H9 (cell line): ENCODE measurements at regions not wholly inside any gene's neighbourhood (a gene's known extent, or its start where the extent isn't known, plus 50 kb on each side); places are given as distances from the start of the nearest gene placed in this dataset.

Experiments used
- DNase-seq: peaks from one replicate; pipeline ENCODE4 v3.0.0-alpha.2; 2017
- H2AFZ ChIP-seq: one replicate; pipeline ENCODE4 v1.6.1; 2013; ENCODE audit warnings: mild to moderate bottlenecking, low read length, control low read depth, moderate library complexity
- H2AK5ac ChIP-seq: 2 replicates; pipeline ENCODE4 v1.6.1; 2013; ENCODE audit warnings: low read length, control low read depth, mixed read lengths; ENCODE audit not compliant: insufficient read length
- H2BK120ac ChIP-seq: one replicate; pipeline ENCODE4 v1.6.1; 2013; ENCODE audit warnings: low read depth, mild to moderate bottlenecking, low read length, control low read depth, inconsistent platforms; ENCODE audit not compliant: poor library complexity, severe bottlenecking
- H2BK12ac ChIP-seq: 2 replicates; pipeline ENCODE4 v1.6.1; 2013; ENCODE audit warnings: low read length, control low read depth, mixed read lengths, low read depth; ENCODE audit not compliant: insufficient read length
- H2BK15ac ChIP-seq: 2 replicates; pipeline ENCODE4 v1.6.1; 2013; ENCODE audit warnings: low read depth, low read length, control low read depth
- H2BK20ac ChIP-seq: one replicate; pipeline ENCODE4 v1.6.1; 2013; ENCODE audit warnings: low read depth, mild to moderate bottlenecking, low read length, control low read depth, inconsistent platforms; ENCODE audit not compliant: poor library complexity, severe bottlenecking
- H2BK5ac ChIP-seq: 2 replicates; pipeline ENCODE4 v1.6.1; 2013; ENCODE audit warnings: low read length, control low read depth, mixed read lengths; ENCODE audit not compliant: insufficient read length
- H3K14ac ChIP-seq: 2 replicates; pipeline ENCODE4 v1.6.1; 2013; ENCODE audit warnings: low read length, control low read depth; ENCODE audit not compliant: insufficient read depth
- H3K18ac ChIP-seq: 2 replicates; pipeline ENCODE4 v1.6.1; 2013; ENCODE audit warnings: low read depth, mild to moderate bottlenecking, mixed read lengths, low read length, control low read depth; ENCODE audit not compliant: insufficient read length
- H3K23ac ChIP-seq: 2 replicates; pipeline ENCODE4 v1.6.1; 2013; ENCODE audit warnings: low read length, control low read depth, mixed read lengths, low read depth; ENCODE audit not compliant: insufficient read length
- H3K23me2 ChIP-seq: 2 replicates; pipeline ENCODE4 v1.6.1; 2013; ENCODE audit warnings: low read depth, mild to moderate bottlenecking, mixed read lengths, low read length, control low read depth; ENCODE audit not compliant: insufficient read length, poor library complexity, severe bottlenecking
- H3K27ac ChIP-seq: 2 replicates; pipeline ENCODE4 v1.5.1; 2013; ENCODE audit warnings: low read length, control low read depth, mixed read lengths, low read depth; ENCODE audit not compliant: insufficient read length
- H3K27me3 ChIP-seq: 2 replicates; pipeline ENCODE4 v1.6.1; 2013; ENCODE audit warnings: low read length, control low read depth, inconsistent platforms; ENCODE audit not compliant: insufficient read depth
- H3K4ac ChIP-seq: 2 replicates; pipeline ENCODE4 v1.6.1; 2013; ENCODE audit warnings: low read depth, mild to moderate bottlenecking, control low read depth, inconsistent platforms, low read length, moderate library complexity
- H3K4me1 ChIP-seq: 2 replicates; pipeline ENCODE4 v1.6.1; 2013; ENCODE audit warnings: low read length, control low read depth, inconsistent platforms; ENCODE audit not compliant: insufficient read depth
- H3K4me2 ChIP-seq: 2 replicates; pipeline ENCODE4 v1.6.1; 2013; ENCODE audit warnings: low read length, control low read depth, mixed read lengths; ENCODE audit not compliant: insufficient read length, insufficient read depth
- H3K56ac ChIP-seq: 2 replicates; pipeline ENCODE4 v1.6.1; 2013; ENCODE audit warnings: low read depth, mild to moderate bottlenecking, mixed read lengths, low read length, control low read depth; ENCODE audit not compliant: insufficient read length
- H3K79me1 ChIP-seq: 2 replicates; pipeline ENCODE4 v1.6.1; 2013; ENCODE audit warnings: low read depth, mild to moderate bottlenecking, moderate library complexity, low read length, control low read depth, inconsistent platforms; ENCODE audit not compliant: insufficient read depth, poor library complexity, severe bottlenecking
- H3K79me2 ChIP-seq: 2 replicates; pipeline ENCODE4 v1.6.1; 2013; ENCODE audit warnings: low read length, control low read depth, inconsistent platforms; ENCODE audit not compliant: insufficient read depth
- H3K9ac ChIP-seq: 2 replicates; pipeline ENCODE4 v1.6.1; 2013; ENCODE audit warnings: low read length, control low read depth, mixed read lengths; ENCODE audit not compliant: insufficient read length; ENCODE audit errors: extremely low read depth
- H3K9me3 ChIP-seq: one replicate; pipeline ENCODE4 v1.6.1; 2013; ENCODE audit warnings: low read depth, low read length, inconsistent platforms; ENCODE audit not compliant: control insufficient read depth
- H3T11ph ChIP-seq: one replicate; pipeline ENCODE4 v1.6.1; 2013; ENCODE audit warnings: mild to moderate bottlenecking, low read length, control low read depth, inconsistent platforms
- H4K20me1 ChIP-seq: one replicate; pipeline ENCODE4 v1.6.1; 2013; ENCODE audit not compliant: control insufficient read depth, insufficient read length, insufficient read depth
- H4K5ac ChIP-seq: 2 replicates; pipeline ENCODE4 v1.6.1; 2013; ENCODE audit warnings: low read depth, mild to moderate bottlenecking, mixed read lengths, low read length, control low read depth; ENCODE audit not compliant: insufficient read length
- H4K8ac ChIP-seq: replicated peaks from 2 replicates; pipeline ENCODE4 v1.6.1; 2013; ENCODE audit warnings: low read length, control low read depth, mixed read lengths, low read depth; ENCODE audit not compliant: insufficient read length
- H4K91ac ChIP-seq: 2 replicates; pipeline ENCODE4 v1.6.1; 2013; ENCODE audit warnings: low read depth, mild to moderate bottlenecking, moderate library complexity, mixed read lengths, low read length, control low read depth; ENCODE audit not compliant: insufficient read length
- H3K27ac Mint-ChIP-seq, 3 experiments: 2 replicates in 2 of 3; 3 replicates in 1 of 3; pipeline ENCODE4 v1.8.0; 2020 to 2021; ENCODE audit warnings: mixed read lengths in 3 of 3, mild to moderate bottlenecking in 1 of 3, moderate library complexity in 1 of 3
- H3K27me3 Mint-ChIP-seq: 2 replicates; pipeline ENCODE4 v1.8.0; 2021; ENCODE audit warnings: low read depth, mild to moderate bottlenecking, moderate library complexity, mixed read lengths
- H3K36me3 Mint-ChIP-seq, 3 experiments: 2 replicates in 2 of 3; 3 replicates in 1 of 3; pipeline ENCODE4 v1.8.0; 2020 to 2021; ENCODE audit warnings: low read depth in 3 of 3, mixed read lengths in 3 of 3; ENCODE audit not compliant: insufficient read depth in 1 of 3
- H3K4me1 Mint-ChIP-seq, 2 experiments: 2 replicates each; pipeline ENCODE4 v1.8.0; 2020; ENCODE audit warnings: mixed read lengths in 2 of 2
- H3K4me3 Mint-ChIP-seq, 2 experiments: 2 replicates in 1 of 2; 3 replicates in 1 of 2; pipeline ENCODE4 v1.8.0; 2020 to 2021; ENCODE audit warnings: mild to moderate bottlenecking in 2 of 2, mixed read lengths in 2 of 2, moderate library complexity in 1 of 2
- H3K9me3 Mint-ChIP-seq, 2 experiments: 2 replicates in 1 of 2; 3 replicates in 1 of 2; pipeline ENCODE4 v1.8.0; 2020; ENCODE audit warnings: mild to moderate bottlenecking in 2 of 2, mixed read lengths in 2 of 2, moderate library complexity in 1 of 2
- CTCF ChIP-seq: fragments of 200-600 bp; sonication (generic); conservative IDR thresholded peaks from 3 replicates; pipeline ENCODE4 v1.8.0; 2021; ENCODE audit warnings: antibody characterized with exemption, mild to moderate bottlenecking
- WGBS: extraction: QIAGEN DNeasy Blood & Tissue Kit; methylation state at CpG from one replicate; pipeline ENCODE4 v1.1.7; 2013; ENCODE audit warnings: missing lambda C conversion rate, low lambda C conversion rate, mixed read lengths; ENCODE audit not compliant: insufficient read length; ENCODE audit errors: extremely low coverage; 5-methylcytosine and 5-hydroxymethylcytosine counted together

- Mint-ChIP-seq H3K36me3 (no peaks in the 10 kb centered on the region), H3K9me3 (no peaks in the 10 kb centered on the region), H3K27me3 (no peaks in the 10 kb centered on the region), H3K4me1 (peaks cover 3 to 5% of the 10 kb centered on the region in 2 experiments; a peak in 3 of 4 replicates), H3K27ac (no peak overlapping the region), H3K4me3 (no peak overlapping the region)
- no peak overlapping the region for H3K4me2 ChIP-seq
- no peak overlapping the region for H2BK15ac ChIP-seq
- no peak overlapping the region for H2BK5ac ChIP-seq
- H2BK20ac ChIP-seq = no peak overlapping the region
- no peak overlapping the region for H2AFZ ChIP-seq
- no peak overlapping the region for H3K56ac ChIP-seq
- no peak overlapping the region for H4K5ac ChIP-seq
- no peak for DNase-seq
- H3K79me1 ChIP-seq = no peaks in the 10 kb centered on the region
- WGBS = no CpG with 5 or more reads among the region's 1 CpG
- H3K23ac ChIP-seq = no peak overlapping the region
- H4K20me1 ChIP-seq = no peaks in the 10 kb centered on the region
- H3K27me3 ChIP-seq = no peaks in the 10 kb centered on the region
- no peak overlapping the region for H4K91ac ChIP-seq
- H3K14ac ChIP-seq = no peak overlapping the region
- no peak overlapping the region for H4K8ac ChIP-seq
- no peak overlapping the region for H2BK120ac ChIP-seq
- no peaks in the 10 kb centered on the region for H3K23me2 ChIP-seq
- H3K18ac ChIP-seq = no peak overlapping the region
- H2AK5ac ChIP-seq = no peak overlapping the region
- H3K4ac ChIP-seq = no peak overlapping the region
- H3K4me1 ChIP-seq = no peaks in the 10 kb centered on the region
- H3K9me3 ChIP-seq = no peaks in the 10 kb centered on the region
- no peak overlapping the region for H3T11ph ChIP-seq
- no peak for TF ChIP-seq CTCF
- H3K9ac ChIP-seq = no peak overlapping the region
- H3K79me2 ChIP-seq = no peaks in the 10 kb centered on the region
- no peak overlapping the region for H3K27ac ChIP-seq
- H2BK12ac ChIP-seq = no peak overlapping the region
Measured at GRCh38 chr15:91409387-91409786, 309.3 kb downstream of the SV2B start.
